B cell (primary cell): ENCODE measurements at regions not wholly inside any gene's neighbourhood (a gene's known extent, or its start where the extent isn't known, plus 50 kb on each side); places are given as distances from the start of the nearest gene placed in this dataset.
"Not testable (repeated sequence)": the region's sequence is repeated elsewhere in the genome, so short reads cannot be mapped to it uniquely, and the experiment has no call there.

Experiments used
- ATAC-seq: fragments of 200-7000 bp; cut with Tn5 transposase; one replicate; pipeline ENCODE4 v1.10.0; 2021; ENCODE audit warnings: low read depth, mild to moderate bottlenecking, moderate number of reproducible peaks, moderate library complexity
- CTCF ChIA-PET: fragments of 350-600 bp; sonication (Branson Sonifier 250); formaldehyde crosslinking; loops from one replicate; lab custom pipeline; 2021; ENCODE audit warnings: antibody characterized with exemption, inconsistent platforms; lab: Charles Lee
- POLR2A ChIA-PET: fragments of 350-600 bp; sonication (Branson Sonifier 250); formaldehyde crosslinking; loops from one replicate; lab custom pipeline; 2021; ENCODE audit warnings: antibody characterized with exemption; lab: Charles Lee
- DNase-seq: peaks from one replicate; pipeline ENCODE4 v3.0.0; 2013
- H2AFZ ChIP-seq: 2 replicates; pipeline ENCODE4 v1.6.1; 2012; ENCODE audit warnings: mild to moderate bottlenecking, low read depth, low read length; ENCODE audit not compliant: insufficient read depth, poor library complexity, severe bottlenecking
- H3K27ac ChIP-seq, 2 donors: 1 replicate in 1 of 2; 2 replicates in 1 of 2; pipeline ENCODE4 v1.5.1; 2012 to 2013; ENCODE audit warnings: low read length in 2 of 2, mild to moderate bottlenecking in 2 of 2, moderate library complexity in 1 of 2
- H3K27me3 ChIP-seq, 4 experiments: fragments of 200-600 bp in 1 of 4; sonication (generic) in 1 of 4; replicated peaks in 1 of 4; 1 replicate in 2 of 4; 2 replicates in 2 of 4; pipeline versions ENCODE4 v1.6.1 to v1.7.0; 2013 to 2016; ENCODE audit warnings: low read length in 3 of 4, mild to moderate bottlenecking in 2 of 4, mixed read lengths in 1 of 4, moderate library complexity in 1 of 4; ENCODE audit not compliant: insufficient read depth in 4 of 4, control insufficient read depth in 3 of 4; ENCODE audit errors: control extremely low read depth in 1 of 4
- H3K36me3 ChIP-seq, 2 experiments: replicated peaks in 1 of 2; 1 replicate in 1 of 2; 2 replicates in 1 of 2; pipeline versions ENCODE4 v1.6.1 to v1.7.1; 2013; ENCODE audit warnings: low read length in 1 of 2; ENCODE audit not compliant: insufficient read depth in 2 of 2, control insufficient read depth in 1 of 2; ENCODE audit errors: control extremely low read depth in 1 of 2, extremely low read depth in 1 of 2
- H3K4me1 ChIP-seq, 2 donors: fragments of 200-600 bp in 1 of 2; sonication (generic) in 1 of 2; 1 replicate in 1 of 2; 2 replicates in 1 of 2; pipeline versions ENCODE4 v1.5.1 to v1.6.1; 2013 to 2017; ENCODE audit warnings: low read length in 2 of 2; ENCODE audit not compliant: control insufficient read depth in 2 of 2, insufficient read depth in 2 of 2
- H3K4me2 ChIP-seq: replicated peaks from 2 replicates; pipeline ENCODE3; 2012; ENCODE audit warnings: mild to moderate bottlenecking, low read depth, low read length; ENCODE audit not compliant: poor library complexity, severe bottlenecking
- H3K4me3 ChIP-seq, 5 experiments: fragments of 200-600 bp in 1 of 5; sonication (generic) in 1 of 5; 1 replicate in 3 of 5; 2 replicates in 2 of 5; pipeline versions ENCODE4 v1.5.1 to v1.7.0; 2011 to 2016; ENCODE audit warnings: low read length in 4 of 5, mild to moderate bottlenecking in 4 of 5, low read depth in 2 of 5, control low read depth in 1 of 5, moderate library complexity in 1 of 5; ENCODE audit not compliant: insufficient read depth in 1 of 5; ENCODE audit errors: control extremely low read depth in 1 of 5, extremely low read depth in 1 of 5
- H3K79me2 ChIP-seq: fragments of 200-600 bp; sonication (generic); one replicate; pipeline ENCODE4 v1.6.0; 2016; ENCODE audit warnings: low read length; ENCODE audit not compliant: control insufficient read depth, insufficient read depth
- H3K9ac ChIP-seq: fragments of 200-600 bp; sonication (generic); 2 replicates; pipeline ENCODE4 v1.6.1; 2017; ENCODE audit warnings: mild to moderate bottlenecking, low read length, moderate library complexity
- H3K9me3 ChIP-seq, 3 donors: one replicate each; pipeline versions ENCODE4 v1.6.1 to v1.7.1; 2013; ENCODE audit warnings: low read length in 2 of 3; ENCODE audit not compliant: control insufficient read depth in 2 of 3, insufficient read depth in 1 of 3; ENCODE audit errors: control extremely low read depth in 1 of 3
- H4K20me1 ChIP-seq: 2 replicates; pipeline ENCODE4 v1.6.0; 2012; ENCODE audit warnings: mild to moderate bottlenecking, low read length; ENCODE audit not compliant: insufficient read depth, control insufficient read depth, poor library complexity, severe bottlenecking
- H3K27ac Mint-ChIP-seq: one replicate; pipeline ENCODE4 v1.8.0; 2021; ENCODE audit warnings: mixed read lengths
- H3K27me3 Mint-ChIP-seq: one replicate; pipeline ENCODE4 v1.8.0; 2021; ENCODE audit warnings: mixed read lengths
- H3K4me1 Mint-ChIP-seq: one replicate; pipeline ENCODE4 v1.8.0; 2021; ENCODE audit warnings: mixed read lengths
- H3K4me3 Mint-ChIP-seq: one replicate; pipeline ENCODE4 v1.8.0; 2021; ENCODE audit warnings: mixed read lengths
- H3K9me3 Mint-ChIP-seq: one replicate; pipeline ENCODE4 v1.8.0; 2022; ENCODE audit warnings: mixed read lengths; ENCODE audit not compliant: insufficient read depth
- CTCF ChIP-seq: fragments of 200-600 bp; IDR thresholded peaks from one replicate; pipeline ENCODE4 v1.8.0; 2022; ENCODE audit warnings: antibody characterized with exemption, mild to moderate bottlenecking
- EZH2 ChIP-seq: IDR thresholded peaks from 2 replicates; pipeline ENCODE4 v1.6.1; 2012; ENCODE audit warnings: borderline replicate concordance, low read depth, mild to moderate bottlenecking, moderate library complexity, low read length; ENCODE audit not compliant: insufficient read depth, poor library complexity, severe bottlenecking
- WGBS: methylation state at CpG from one replicate; pipeline ENCODE4 v1.1.5; 2013; ENCODE audit warnings: missing lambda C conversion rate; ENCODE audit not compliant: insufficient coverage; 5-methylcytosine and 5-hydroxymethylcytosine counted together
- intact Hi-C: fragments of 100-400 bp; cut with micrococcal nuclease; formaldehyde crosslinking; loops from one replicate; pipeline ENCODE4 v1.10.0; 2022

GRCh38 chr5:135147294-135148090 lies 113.5 kb upstream of the PITX1 start:
- intact Hi-C loops = no loop called here
- Histone ChIP-seq H3K9ac (no peak overlapping the region), H3K4me2 (no peak overlapping the region), H3K4me1 (no peaks in the 10 kb centered on the region), H3K79me2 (no peaks in the 10 kb centered on the region), H2AFZ (no peak overlapping the region), H3K27me3 (peaks cover 0 to 6% (median 3%) of the 10 kb centered on the region in 4 experiments), H3K27ac (no peak overlapping the region), H4K20me1 (no peaks in the 10 kb centered on the region), H3K36me3 (no peaks in the 10 kb centered on the region), H3K9me3 (peaks cover 0 to 8% (median 0%) of the 10 kb centered on the region in 3 donors), H3K4me3 (no peak overlapping the region)
- DNase-seq (no peak), ATAC-seq (no peak)
- Mint-ChIP-seq H3K4me3 (no peak overlapping the region), H3K27me3 (peaks cover 28% of the 10 kb centered on the region), H3K9me3 (no peaks in the 10 kb centered on the region), H3K4me1 (no peaks in the 10 kb centered on the region), H3K27ac (no peak overlapping the region)
- POLR2A ChIA-PET = no interaction called here
- WGBS = 89% methylated on average over 5 of the region's 10 CpGs
- CTCF ChIA-PET = no interaction called here
- no peak for TF ChIP-seq EZH2
- TF ChIP-seq CTCF = no peak

GRCh38 chr5:135145985-135146384 lies 112.0 kb upstream of the PITX1 start:
- Histone ChIP-seq H3K27me3 (peaks cover 0 to 6% (median 3%) of the 10 kb centered on the region in 4 experiments), H3K79me2 (no peaks in the 10 kb centered on the region), H3K4me2 (no peak overlapping the region), H2AFZ (no peak overlapping the region), H3K4me1 (peaks cover 0 to 3% of the 10 kb centered on the region in 2 donors), H4K20me1 (no peaks in the 10 kb centered on the region), H3K27ac (no peak overlapping the region), H3K4me3 (no peak overlapping the region), H3K36me3 (no peaks in the 10 kb centered on the region), H3K9ac (no peak overlapping the region), H3K9me3 (peaks cover 0 to 8% (median 0%) of the 10 kb centered on the region in 3 donors)
- Mint-ChIP-seq H3K4me1 (no peaks in the 10 kb centered on the region), H3K4me3 (no peak overlapping the region), H3K9me3 (no peaks in the 10 kb centered on the region), H3K27ac (no peak overlapping the region), H3K27me3 (peaks cover 22% of the 10 kb centered on the region)
- no peak for ATAC-seq
- no peak for TF ChIP-seq EZH2
- ChIA-PET CTCF (no interaction called here), POLR2A (no interaction called here)
- intact Hi-C loops = no loop called here
- DNase-seq = no peak
- WGBS = no CpG with 5 or more reads among the region's 2 CpGs

GRCh38 chr5:135143682-135144081 lies 109.7 kb upstream of the PITX1 start:
- H3K9me3 ChIP-seq, H3K4me3 Mint-ChIP-seq, H3K27ac Mint-ChIP-seq, H3K9ac ChIP-seq, H2AFZ ChIP-seq, ATAC-seq, H3K36me3 ChIP-seq, H3K4me2 ChIP-seq, H3K4me3 ChIP-seq, DNase-seq, H3K79me2 ChIP-seq, H3K9me3 Mint-ChIP-seq, H3K27me3 ChIP-seq, POLR2A ChIA-PET, H3K27ac ChIP-seq, CTCF ChIA-PET, intact Hi-C loops, H4K20me1 ChIP-seq: not testable (repeated sequence)
- peaks cover 13% of the 10 kb centered on the region for H3K4me1 Mint-ChIP-seq
- H3K4me1 ChIP-seq = peaks cover 8 to 10% of the 10 kb centered on the region in 2 donors
- WGBS = no CpG with 5 or more reads among the region's 4 CpGs
- peaks cover 22% of the 10 kb centered on the region for H3K27me3 Mint-ChIP-seq
